ENCODE measurements at regions not wholly inside any gene's neighbourhood (a gene's known extent, or its start where the extent isn't known, plus 50 kb on each side); places are given as distances from the start of the nearest gene placed in this dataset.
"Not testable (repeated sequence)": the region's sequence is repeated elsewhere in the genome, so short reads cannot be mapped to it uniquely, and the experiment has no call there.

GRCh38 chr1:182191381-182192115 is 130.0 kb upstream of the ZNF648 start:
- no peak for DNase-seq

DNA sequence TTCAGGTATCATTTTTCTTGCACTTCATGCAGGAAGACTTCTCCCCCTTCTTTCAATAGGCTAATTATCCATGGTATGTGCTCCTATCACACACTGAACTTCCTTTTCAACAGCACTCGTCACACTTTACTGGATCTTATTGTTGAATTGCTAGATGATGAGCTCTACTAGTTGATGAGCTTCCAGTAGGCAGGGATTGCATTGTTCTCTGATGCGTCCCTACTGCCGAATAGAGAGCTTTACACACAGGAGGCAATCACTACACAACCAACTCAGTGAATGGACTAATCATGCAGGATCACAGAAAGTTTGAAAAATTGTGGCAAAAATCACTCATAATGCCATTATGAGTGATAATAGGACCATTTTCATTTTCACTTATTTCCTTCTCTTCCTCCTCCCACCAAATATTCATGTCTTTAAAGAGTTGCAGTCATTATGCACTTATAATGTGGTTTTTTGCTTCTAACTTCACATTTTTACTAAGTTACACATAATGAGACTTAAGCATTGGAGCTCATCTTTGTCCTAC is 128.1 kb upstream of the ZNF648 start:
- DNase-seq, result no peak

GRCh38 chr1:182186757-182187146 is 125.2 kb upstream of the ZNF648 start:
- DNase-seq, result no peak

DNA sequence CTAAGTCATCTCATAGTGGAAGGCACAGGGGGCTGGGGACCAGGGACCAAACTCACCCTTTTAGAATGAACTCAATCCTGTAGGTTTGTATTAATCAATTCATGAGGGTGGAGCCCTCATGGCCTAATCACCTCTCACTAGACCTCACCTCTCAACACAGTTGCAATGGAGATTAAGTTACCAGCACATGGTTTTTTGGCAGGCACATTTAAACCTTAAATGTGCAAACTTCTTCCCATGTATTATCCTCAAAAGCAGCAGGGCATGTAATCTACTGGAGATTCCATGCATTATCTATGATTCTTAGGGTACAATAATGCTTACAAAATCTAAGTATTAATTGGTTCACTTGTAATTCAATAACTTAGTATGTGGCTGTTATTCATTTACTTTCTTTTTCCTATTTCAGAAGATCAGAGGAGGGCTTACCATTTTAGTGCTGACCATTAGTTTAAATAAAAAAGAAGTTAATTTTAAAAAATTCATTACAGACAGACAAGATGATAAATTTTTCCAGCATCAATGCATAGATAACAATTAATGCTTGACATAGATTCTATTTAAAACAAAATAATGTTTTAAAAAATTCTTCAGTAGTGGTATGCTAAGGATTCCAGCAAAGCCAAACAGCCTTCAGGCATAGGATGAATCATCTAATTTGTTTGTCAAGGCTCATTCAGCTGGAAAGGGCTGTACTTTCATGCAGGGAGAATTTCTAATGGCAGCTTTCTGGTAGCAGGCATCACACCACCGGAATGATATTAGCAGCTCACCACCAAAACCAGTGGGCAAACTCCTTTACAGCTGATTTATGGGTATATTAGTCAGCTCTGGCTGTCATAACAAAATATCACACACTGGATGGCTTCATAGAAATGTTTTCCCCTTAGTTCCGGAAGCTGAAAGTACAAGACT is 124.6 kb upstream of the ZNF648 start:
- DNase-seq, result no peak

GRCh38 chr1:182185136-182185535 is 123.6 kb upstream of the ZNF648 start:
- no peak for DNase-seq

DNA sequence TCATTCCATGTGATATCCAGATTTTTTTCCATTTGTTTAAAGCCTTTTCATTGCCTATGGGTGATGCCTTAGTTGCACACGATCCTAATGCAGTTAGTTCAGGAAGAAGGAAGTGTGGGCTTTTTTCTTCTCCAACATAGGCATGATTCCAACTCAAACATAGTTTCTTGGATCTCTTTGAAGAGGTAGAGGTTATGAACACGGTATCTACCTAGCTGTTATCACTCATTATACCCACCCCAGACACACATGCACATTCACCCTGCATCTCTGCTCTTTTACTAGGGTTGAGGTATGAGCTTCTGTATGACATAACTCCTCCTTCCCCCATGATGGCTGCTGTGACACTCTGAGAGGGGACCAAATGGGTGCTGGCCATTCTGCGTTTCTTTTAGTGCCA is 122.1 kb upstream of the ZNF648 start:
- no peak for DNase-seq

DNA sequence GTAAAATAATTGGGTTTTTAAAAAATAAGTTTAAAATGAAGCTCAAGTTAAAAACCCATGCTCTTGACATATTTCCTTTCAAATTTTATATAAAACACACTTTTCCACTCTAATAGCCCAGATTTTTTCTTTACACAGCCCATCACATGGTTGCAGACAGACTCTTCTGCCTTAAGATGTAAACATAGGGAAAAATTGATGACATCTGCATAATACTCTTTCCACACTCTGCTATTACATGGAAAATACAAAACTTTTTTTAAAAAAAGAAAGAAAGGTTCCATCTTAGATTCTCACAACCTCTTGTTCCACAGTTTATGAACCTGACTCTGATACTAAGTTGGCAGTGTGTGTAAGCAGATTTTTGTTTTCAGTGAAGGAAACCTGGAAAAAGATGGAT is 120.8 kb upstream of the ZNF648 start:
- no peak for DNase-seq

GRCh38 chr1:182181167-182181572 is 119.7 kb upstream of the ZNF648 start:
- DNase-seq, result no peak

DNA sequence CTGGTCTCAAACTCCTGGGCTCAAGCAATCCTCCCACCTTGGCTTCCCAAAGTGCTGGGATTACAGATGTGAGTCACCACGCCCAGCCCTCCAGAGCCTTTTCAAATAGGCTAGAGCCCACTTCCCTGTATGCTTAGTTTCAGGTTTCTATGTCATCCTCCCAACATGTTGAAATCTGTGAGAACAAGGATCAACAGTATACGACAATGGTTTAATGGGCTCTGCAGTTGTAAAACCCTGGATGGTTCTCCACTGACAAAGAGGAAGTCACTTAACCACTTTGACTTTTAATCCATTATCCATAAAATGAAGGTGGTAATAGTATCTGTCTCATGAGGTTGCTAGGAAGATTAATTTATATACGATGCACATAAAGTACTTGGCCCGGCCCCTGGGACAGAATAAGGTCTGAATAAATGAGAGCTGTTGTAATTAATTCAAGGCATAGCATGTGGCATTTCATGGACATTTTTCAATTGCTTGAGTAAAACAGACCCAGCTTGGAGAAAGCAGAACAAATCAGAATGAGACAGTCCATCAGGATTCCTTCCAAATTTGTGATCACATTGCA is 113.9 kb upstream of the ZNF648 start:
- DNase-seq, result peak; percentile 49

DNA sequence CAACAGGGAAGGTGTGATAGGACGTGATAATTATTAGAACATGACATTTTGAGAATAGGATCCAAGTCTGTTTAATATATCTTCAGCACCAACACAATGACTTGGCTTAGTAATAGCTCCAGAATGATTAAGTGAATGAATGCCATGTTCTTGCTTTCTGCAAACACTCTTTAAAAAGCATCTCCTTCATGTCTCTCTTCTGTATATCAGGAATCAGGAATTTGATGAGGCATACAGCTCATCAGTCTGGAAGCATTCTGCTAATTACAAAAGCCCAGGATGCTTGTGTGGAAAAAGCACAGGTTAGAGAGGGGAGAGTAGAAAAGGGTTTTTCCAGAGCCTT is 113.0 kb upstream of the ZNF648 start:
- DNase-seq, result no peak

DNA sequence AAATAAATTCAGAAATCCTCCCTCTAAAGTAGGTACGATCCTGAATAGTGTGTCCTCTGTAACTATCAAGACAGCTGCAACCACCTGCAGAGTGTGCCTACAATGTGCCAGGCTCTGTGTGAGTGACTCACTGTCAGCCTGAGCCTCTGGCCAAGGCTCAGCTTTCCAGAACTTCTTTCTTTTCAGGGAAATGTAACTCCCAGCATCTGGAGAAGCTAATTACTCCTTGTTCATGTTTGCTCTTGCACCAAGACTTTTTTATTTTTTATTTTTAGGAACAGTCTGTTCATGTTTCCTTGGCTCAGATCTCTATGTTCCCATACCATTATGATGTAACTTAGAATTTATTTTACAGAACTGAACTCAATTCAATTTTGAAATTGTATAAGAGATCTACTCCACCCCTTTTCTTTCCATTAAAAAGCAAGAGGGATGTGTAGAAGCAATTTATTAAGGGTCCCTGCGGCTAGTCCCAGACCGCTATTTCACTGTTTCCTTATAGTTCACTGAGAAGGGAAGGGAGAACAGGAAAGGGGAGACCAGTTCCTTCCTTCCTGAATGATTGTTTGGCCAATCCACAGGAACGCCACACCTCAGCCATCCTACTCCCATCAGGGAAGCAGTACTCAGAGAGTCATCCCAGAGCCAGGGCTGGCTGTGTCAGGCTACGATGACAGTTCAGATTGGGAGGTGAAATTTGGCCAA is 112.4 kb upstream of the ZNF648 start:
- no peak for DNase-seq

GRCh38 chr1:182172699-182173098 is 111.2 kb upstream of the ZNF648 start:
- DNase-seq, result no peak

GRCh38 chr1:182170891-182171461 is 109.5 kb upstream of the ZNF648 start:
- DNase-seq, result no peak

- no peak for DNase-seq
Measured at GRCh38 chr1:182169203-182169602, 107.7 kb upstream of the ZNF648 start.

DNA sequence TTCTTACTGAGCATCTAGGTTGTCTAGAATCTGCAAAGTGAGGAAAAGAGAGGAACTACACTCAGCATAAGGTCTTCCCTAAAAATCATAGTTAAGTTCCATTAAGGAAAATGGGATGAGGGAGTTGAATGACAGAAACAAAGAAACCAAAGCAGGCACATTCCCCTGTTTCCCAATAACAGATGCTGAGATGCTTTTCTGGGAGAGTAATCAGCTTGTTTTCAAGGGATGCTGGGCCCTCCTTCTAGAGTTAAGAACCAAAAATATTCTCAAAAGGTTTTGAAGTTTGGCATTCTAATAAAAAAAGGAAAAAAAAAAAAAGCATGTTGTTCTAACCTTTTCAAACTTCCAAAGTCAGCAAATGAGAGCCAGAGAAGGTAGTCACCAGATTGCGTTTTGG is 105.2 kb upstream of the ZNF648 start:
- DNase-seq, result no peak

DNA sequence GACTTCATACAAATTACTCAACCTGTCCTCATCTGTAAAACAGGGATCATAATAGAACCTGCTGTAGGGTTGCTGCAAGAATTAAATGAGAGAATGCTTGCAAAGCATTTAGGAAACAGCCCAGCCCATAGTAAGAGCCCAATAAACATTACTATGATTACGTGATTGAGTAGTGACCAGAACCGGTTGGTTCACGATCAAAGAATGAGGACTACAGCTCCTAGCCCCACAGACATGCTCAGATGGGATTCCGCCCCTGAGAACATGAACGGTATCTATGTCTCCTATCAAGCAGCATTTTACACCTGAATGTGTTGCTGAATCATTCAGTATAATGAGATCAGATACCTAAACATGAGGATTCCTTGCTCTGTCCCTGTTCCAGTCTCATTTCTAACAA is 104.8 kb upstream of the ZNF648 start:
- DNase-seq, result no peak

- DNase-seq, result no peak
Measured at GRCh38 chr1:182164273-182164672, 102.8 kb upstream of the ZNF648 start.

GRCh38 chr1:182163821-182164223 is 102.3 kb upstream of the ZNF648 start:
- no peak for DNase-seq

DNA sequence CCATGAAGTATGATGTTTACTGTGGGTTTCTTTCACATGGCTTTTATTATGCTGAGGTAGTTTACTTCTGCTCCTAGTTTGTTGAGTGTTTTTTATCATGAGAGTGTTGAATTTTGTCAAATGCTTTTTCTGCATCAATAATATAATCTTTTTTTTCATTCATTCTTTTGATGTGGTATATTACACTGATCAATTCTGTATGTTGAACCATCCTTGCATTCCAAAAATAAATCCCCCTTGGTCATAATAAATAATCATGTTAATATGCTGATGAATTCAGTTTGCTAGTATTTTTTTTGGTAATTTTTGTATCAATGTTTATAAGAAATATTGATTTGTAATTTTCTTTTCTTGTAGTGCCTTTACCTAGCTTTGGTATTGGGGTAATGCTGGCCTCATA is 97.9 kb upstream of the ZNF648 start:
- DNase-seq, result no peak

DNA sequence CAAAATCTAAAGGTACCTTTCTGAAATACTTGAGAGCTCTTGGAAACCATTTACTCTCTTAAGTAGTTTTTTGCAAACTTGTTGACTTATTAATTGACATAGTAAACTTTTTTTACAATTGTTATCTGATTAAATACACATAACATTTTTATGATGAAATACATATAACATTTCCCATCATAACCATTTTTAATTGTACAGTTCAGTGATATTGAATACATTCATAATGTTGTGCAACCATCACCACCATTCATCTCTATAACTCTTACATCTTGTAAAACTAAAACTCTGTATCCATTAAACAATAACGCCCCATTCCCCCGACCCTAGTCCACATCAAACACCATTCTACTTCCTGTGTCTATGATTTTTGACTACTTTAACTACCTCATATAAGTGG is 95.7 kb upstream of the ZNF648 start:
- no peak for DNase-seq

- not testable (repeated sequence) for DNase-seq
Measured at GRCh38 chr1:182154425-182154824, 92.9 kb upstream of the ZNF648 start.

GRCh38 chr1:182149411-182149965 is 88.0 kb upstream of the ZNF648 start:
- DNase-seq, result no peak
